ENCODE measurements at regions not wholly inside any gene's neighbourhood (a gene's known extent, or its start where the extent isn't known, plus 50 kb on each side); places are given as distances from the start of the nearest gene placed in this dataset.
A peak's percentile ranks its signal among the peaks of the same experiment; 100 is the strongest.

DNA sequence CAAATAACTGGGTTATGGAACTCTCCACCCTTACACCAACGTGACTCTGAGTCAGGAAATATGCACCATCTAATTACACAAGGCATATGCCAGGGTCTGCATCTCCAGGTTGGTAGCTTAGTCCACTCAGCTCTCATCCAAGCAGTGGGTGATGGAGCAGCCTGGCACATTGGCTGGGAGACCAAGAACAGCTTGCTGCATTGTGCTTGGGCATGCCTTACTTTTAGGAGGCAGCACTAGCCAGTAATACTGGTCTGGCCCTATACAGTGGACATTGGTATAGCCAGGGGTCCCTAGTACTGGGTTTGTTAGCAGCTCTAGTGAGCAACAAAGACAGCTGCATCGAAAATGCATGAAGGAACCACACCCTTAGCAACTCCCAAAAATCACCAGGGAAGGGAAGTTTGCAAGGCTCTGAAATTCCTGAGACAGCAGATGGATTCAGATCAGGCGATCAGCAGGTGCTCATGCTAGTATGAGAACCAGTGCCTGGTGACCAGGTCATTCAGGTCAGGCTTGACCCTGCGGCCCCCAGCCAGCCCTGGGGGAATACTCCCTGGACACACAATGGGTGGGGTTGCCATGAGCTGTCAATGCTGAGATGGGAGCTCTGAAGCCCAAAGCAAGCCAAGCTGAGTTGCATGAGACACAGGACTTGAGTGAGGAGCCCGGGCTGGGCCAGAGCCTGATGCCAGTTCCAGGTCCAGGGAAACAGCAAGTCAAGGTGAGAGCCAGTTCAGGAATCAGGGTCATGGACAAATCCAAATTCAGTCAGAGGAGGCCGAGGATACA is 217.9 kb upstream of the ZMIZ1 start:
- no peak for DNase-seq

DNA sequence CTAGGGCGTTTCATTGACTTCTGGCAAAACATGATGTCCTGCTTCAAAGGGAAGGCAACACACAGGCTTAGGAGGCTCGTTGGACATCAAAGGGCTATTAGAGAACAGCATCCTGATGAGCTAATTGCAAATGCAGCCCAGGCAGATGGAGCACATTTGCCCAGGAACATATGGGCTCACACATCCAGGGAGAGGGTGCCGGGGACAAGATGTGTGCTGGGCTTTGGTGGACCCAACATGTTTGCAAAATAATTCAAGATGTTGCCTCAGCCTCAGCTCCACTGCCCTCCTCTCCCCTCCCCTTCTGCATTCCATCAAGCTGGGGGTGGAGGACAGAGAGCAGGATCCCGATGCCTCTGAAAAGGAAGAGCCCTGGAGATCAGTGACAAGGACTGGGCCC is 217.1 kb upstream of the ZMIZ1 start:
- no peak for DNase-seq

DNA sequence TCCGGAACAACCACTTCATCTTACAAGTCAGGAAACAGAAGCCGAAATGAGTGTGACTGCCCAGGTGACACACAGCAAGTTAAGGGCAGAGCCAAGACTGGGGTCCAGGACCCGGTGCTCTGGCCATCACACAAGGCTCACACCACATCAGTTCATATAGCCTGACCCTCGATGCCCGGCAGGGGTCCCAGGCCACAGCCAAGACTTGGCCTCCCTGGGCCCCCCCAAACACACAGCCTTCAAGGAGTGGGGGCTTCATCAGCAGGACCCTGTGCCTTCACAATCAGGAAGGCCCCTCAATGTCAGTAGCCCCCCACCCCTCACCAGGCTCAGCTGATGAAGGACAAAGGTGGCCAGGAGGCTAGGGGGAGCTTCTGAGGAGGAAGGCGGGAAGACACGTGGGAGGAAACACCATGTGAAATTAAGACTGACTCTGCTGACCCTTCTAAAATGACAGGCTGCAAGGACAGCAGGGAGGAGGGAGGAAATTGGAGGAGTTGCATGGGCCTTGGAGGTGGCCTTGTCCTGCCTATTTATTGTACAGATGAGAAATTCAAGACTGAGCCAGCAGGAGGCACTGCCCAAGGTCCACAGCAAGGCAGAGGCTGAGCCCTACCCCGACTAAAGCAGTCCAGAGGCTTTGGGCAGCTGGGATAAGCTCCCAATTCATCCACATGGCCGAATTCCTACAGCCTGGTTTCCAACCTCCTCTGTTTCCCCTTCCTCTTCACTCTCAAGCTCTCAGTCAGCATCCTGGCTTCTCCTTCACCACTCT is 216.1 kb upstream of the ZMIZ1 start:
- DNase-seq = no peak

- no peak for DNase-seq
These were observed 214.9 kb upstream of the ZMIZ1 start for GRCh38 chr10:78853864-78854263.

GRCh38 chr10:78856421-78856820 is 212.3 kb upstream of the ZMIZ1 start:
- DNase-seq = no peak

DNA sequence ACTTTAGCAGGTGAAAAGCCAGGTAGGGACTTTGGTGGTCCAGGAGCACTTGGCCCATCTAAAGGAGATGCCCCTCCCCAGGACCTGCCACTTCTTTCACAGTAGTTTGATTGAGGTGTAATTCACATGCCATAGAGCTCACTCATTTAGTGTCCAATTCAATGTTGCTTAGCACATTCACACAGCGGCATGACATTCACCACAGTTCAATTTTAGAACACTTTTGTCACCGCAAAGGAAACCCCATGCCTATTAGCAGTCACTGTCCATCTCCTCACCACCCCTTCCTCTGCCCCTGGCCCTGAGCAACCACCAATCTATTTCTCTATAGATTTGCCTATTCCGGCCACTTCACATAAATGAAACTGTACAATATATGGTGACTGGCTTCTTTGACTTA is 211.6 kb upstream of the ZMIZ1 start:
- no peak for DNase-seq

DNA sequence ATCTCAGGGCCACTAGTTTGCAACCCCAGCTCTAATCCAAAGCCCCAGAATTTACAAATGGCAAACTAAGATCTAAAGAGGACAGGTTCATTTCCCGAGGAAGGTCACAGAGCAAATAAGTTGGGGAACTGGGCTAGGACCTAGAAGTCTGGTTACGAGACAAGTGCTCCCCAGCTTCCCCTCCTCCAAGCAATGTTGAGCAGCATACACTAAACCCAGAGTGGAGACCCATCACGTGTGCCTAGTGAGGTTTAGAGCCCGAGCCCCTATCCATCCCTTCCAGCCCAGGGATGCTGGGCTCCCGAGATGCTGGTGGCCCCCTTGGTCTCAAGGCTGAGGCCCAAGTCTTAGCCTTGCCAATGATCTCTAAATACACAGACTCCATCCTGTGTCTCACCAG is 209.5 kb upstream of the ZMIZ1 start:
- DNase-seq = no peak

- DNase-seq = no peak
These were observed 209.0 kb upstream of the ZMIZ1 start for GRCh38 chr10:78859769-78860168.

DNA sequence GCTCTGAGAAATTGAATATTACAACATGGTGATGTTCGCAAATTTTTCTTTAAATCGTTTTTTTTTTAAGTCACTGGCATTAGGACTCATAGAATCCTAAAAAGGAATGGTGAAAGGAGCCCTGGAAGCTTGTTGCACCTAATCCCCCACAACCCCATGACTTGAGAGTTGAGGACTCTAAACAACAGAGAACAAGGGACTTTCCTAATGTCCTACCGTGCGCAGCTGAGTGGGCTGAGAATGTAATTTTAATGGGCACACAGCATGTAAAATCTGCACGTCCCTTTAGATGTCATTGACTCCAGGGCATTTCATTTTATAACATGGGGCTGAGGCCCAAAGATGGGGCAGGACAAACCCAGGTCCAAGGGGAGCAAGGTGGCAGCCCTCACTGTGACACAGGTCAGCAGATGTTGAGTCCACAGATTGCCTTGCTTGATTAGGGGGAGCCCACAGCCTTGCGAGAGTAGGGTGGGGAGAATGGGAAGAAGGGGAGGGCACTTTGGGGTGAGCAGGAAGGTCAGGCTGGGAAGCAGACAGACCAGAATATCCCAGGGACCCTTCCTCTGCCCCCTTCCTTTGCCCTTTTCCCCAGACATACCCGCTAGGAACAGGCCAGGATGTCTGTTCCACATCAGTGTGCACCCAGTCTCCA is 208.4 kb upstream of the ZMIZ1 start:
- no peak for DNase-seq

GRCh38 chr10:78861529-78862327 is 207.0 kb upstream of the ZMIZ1 start:
- peak; percentile 51 for DNase-seq

GRCh38 chr10:78862328-78862640 is 206.5 kb upstream of the ZMIZ1 start:
- DNase-seq = no peak

DNA sequence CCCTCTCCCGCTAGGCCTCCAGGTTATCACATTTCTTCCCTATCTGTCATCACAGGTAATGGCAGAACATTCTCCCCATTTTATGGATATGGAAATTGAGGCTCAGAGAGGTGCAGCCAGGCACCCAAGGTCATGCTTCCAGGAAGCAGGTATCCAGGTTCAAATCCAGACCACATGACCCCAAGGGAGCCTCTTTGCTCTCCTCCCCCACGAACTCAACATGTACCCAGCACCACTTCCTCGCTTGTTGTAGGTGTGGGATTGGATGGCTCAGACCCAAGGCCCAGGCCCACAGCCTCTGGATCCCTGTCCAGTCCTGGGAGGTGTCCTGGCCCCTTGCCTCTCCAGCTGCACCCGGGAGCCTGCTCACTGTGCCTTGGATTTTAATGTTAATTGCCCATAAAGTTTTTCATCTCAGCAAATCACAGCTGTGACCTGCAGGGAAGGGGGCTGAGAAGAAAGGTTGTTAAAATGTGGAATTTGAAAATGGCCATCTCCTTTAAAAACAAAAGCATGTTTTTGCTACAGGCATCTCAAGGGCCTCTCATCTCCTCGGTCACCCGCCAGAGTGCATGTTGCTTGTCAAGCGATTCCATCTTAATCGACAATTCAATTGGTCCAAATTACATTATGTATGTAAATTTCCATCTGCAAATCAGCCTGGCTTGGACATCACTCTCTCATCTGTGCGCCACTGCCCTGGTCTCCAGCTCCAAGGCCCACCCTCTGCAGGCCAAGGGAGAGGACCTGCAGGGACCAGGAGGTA is 205.4 kb upstream of the ZMIZ1 start:
- DNase-seq = no peak

DNA sequence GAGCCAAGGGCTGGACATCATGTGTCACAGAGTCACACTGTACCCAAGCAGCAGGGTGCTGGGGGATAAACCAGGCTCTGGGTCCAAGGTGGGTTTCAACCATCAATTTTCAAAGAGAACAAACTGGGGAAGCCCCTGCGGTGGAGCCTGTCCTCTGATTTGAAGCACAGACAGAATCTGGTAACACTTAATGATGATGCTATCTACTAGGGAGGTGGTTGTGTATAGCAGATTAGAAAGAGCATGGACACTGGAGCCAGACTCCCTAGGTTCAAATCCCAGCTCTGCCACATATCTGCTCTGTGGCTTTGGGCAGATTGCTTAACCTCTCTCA is 204.9 kb upstream of the ZMIZ1 start:
- no peak for DNase-seq

GRCh38 chr10:78864761-78865537 is 203.8 kb upstream of the ZMIZ1 start:
- no peak for DNase-seq

- no peak for DNase-seq
These were observed 203.3 kb upstream of the ZMIZ1 start for GRCh38 chr10:78865538-78865875.

DNA sequence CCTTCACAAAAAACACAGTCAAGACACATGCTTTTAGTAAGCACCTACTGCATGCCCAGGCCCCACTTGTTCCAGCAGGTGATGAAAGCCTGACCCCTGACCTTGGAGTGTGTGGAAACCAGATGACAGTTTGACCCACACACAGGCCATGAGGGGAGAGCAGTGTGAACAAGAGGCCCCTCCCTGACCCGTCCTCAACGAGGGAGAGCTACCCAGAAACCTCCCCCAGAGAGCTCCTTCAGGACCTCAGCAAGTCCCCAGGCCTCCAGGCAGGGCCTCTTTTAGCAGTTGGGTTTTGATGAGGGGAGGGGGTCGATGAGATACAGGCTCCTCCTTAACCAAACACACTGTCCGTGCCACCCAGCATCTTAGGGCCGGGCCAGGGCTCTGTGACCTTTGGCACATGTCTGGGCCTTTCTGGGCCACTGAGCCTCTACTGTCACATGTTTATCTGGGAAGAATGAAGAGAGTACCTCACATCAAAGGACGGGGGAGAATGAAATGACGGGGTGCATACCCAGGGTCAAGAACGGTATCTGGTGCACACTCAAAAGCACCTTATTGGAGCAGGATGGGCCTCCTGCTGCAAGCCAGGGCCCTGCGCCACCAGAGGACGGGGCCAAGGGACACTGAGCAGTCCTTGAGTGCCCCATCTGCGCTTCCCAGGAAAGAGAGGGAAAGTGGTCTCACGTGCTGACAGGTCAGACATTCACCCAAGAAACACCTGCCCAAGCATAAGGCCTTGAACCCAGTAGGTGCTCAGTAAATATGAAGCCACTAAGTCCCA is 202.6 kb upstream of the ZMIZ1 start:
- no peak for DNase-seq

- DNase-seq = no peak
These were observed 201.8 kb upstream of the ZMIZ1 start for GRCh38 chr10:78866731-78867554.

- DNase-seq = no peak
These were observed 201.2 kb upstream of the ZMIZ1 start for GRCh38 chr10:78867555-78867939.

DNA sequence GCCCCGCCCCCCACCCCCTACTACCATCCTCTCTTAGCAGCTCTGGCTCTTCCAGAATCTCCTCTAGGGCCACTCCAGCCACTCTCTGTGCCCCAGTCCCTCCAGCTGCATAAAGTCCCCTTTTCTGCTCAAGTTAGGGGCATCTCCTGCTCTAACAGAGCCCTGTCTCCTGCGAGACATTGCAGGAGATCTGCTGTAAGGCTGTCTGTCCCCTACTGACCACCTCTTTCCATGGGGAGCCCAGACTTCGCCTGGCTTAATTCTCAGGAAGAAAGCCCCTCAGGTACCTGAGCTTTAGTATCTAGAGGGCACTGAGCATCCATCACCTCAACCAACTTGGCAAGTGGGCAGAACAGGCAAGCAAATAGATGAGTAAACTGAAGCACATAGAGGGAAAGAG is 200.7 kb upstream of the ZMIZ1 start:
- no peak for DNase-seq

- no peak for DNase-seq
These were observed 200.3 kb upstream of the ZMIZ1 start for GRCh38 chr10:78868456-78868855.
